KMS-11 (cell line): ENCODE measurements at regions not wholly inside any gene's neighbourhood (a gene's known extent, or its start where the extent isn't known, plus 50 kb on each side); places are given as distances from the start of the nearest gene placed in this dataset.

Source experiments
- H2AFZ ChIP-seq: fragments of 200-600 bp; sonication (generic); 2 replicates; pipeline ENCODE4 v1.6.1; 2016; ENCODE audit warnings: antibody characterized with exemption, mixed run types, low read depth
- H3K27ac ChIP-seq: fragments of 200-600 bp; sonication (generic); 2 replicates; pipeline ENCODE4 v1.6.1; 2016; ENCODE audit warnings: mild to moderate bottlenecking, mixed run types
- H3K27me3 ChIP-seq: fragments of 200-600 bp; sonication (generic); 2 replicates; pipeline ENCODE4 v1.6.1; 2017; ENCODE audit warnings: mild to moderate bottlenecking, low read depth, mixed run types, moderate library complexity; ENCODE audit not compliant: insufficient read depth
- H3K36me3 ChIP-seq: fragments of 200-600 bp; sonication (generic); 2 replicates; pipeline ENCODE4 v1.6.1; 2017; ENCODE audit warnings: mild to moderate bottlenecking, mixed run types; ENCODE audit not compliant: insufficient read depth
- H3K4me1 ChIP-seq: fragments of 200-600 bp; sonication (generic); 2 replicates; pipeline ENCODE4 v1.6.1; 2016; ENCODE audit warnings: mild to moderate bottlenecking, low read depth, mixed run types; ENCODE audit not compliant: poor library complexity, severe bottlenecking
- H3K4me2 ChIP-seq: fragments of 200-600 bp; sonication (generic); 2 replicates; pipeline ENCODE4 v1.7.0; 2016; ENCODE audit warnings: mild to moderate bottlenecking, mixed run types
- H3K4me3 ChIP-seq: fragments of 200-600 bp; sonication (generic); IDR thresholded peaks from 2 replicates; pipeline ENCODE4 v1.6.1; 2017; ENCODE audit warnings: low read depth, low read length, mixed read lengths; ENCODE audit not compliant: insufficient read depth
- H3K79me2 ChIP-seq: fragments of 200-600 bp; sonication (generic); 2 replicates; pipeline ENCODE4 v1.6.1; 2016; ENCODE audit warnings: low read depth, mixed run types; ENCODE audit not compliant: insufficient read depth
- H3K9ac ChIP-seq: fragments of 200-600 bp; sonication (generic); 2 replicates; pipeline ENCODE4 v1.6.1; 2016; ENCODE audit warnings: mild to moderate bottlenecking, mixed run types
- H4K20me1 ChIP-seq: fragments of 200-600 bp; sonication (generic); 2 replicates; pipeline ENCODE4 v1.6.1; 2016; ENCODE audit warnings: mild to moderate bottlenecking, mixed run types; ENCODE audit not compliant: insufficient read depth
- TF ChIP-seq, protein P1 (sequence below): fragments of 200-600 bp; sonication (generic); conservative IDR thresholded peaks from 2 replicates; pipeline ENCODE4 v1.6.1; 2017; ENCODE audit warnings: low read depth, mild to moderate bottlenecking, antibody characterized with exemption, low read length, moderate library complexity, mixed read lengths

DNA sequence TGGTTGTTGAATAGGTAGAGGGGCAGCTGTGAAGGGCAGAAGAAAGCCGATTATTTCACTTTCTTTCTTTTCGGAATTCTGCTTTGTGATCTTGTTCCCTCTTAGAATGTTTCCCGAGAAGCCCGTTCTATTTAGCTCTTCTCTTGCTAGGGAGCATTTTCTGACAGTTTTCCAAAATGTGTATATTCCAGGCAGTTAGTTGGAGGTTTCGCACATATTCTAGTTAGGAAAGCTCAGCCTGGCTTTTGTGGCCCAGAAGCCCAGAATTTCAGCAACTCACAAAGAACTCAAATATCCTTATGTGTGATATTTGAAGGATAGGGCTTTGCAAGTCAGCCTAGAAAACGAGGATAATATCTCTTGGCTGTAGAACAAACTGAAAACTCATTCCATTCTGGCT is 461.0 kb upstream of the C9orf72 start:
- H2AFZ ChIP-seq = no peak overlapping the region

DNA sequence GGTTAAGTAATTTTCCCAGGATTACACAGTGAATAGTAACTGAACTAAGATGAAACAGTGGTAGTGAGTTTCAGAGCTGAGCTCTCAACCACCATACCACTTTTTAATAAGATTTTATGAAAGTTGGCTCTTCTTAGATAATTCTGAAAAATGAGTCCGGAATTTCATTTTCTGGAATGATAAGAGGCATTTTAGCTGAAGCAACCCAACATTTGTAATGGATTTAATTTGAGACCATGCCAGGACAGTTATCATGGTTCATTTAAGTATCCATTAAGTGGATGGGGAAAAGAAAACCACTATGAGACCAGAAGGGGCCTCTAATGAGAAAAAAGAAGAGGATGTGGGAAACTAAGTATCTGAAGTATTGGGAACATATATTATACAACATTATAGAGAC is 464.7 kb upstream of the C9orf72 start:
- Histone ChIP-seq H3K27me3 (no peaks in the 10 kb centered on the region), H4K20me1 (no peaks in the 10 kb centered on the region), H3K4me2 (no peak overlapping the region), H3K79me2 (no peaks in the 10 kb centered on the region), H2AFZ (no peak overlapping the region), H3K36me3 (no peaks in the 10 kb centered on the region), H3K4me1 (no peaks in the 10 kb centered on the region), H3K9ac (no peak overlapping the region), H3K27ac (no peak overlapping the region), H3K4me3 (no peak overlapping the region)
- TF ChIP-seq, protein P1, sequence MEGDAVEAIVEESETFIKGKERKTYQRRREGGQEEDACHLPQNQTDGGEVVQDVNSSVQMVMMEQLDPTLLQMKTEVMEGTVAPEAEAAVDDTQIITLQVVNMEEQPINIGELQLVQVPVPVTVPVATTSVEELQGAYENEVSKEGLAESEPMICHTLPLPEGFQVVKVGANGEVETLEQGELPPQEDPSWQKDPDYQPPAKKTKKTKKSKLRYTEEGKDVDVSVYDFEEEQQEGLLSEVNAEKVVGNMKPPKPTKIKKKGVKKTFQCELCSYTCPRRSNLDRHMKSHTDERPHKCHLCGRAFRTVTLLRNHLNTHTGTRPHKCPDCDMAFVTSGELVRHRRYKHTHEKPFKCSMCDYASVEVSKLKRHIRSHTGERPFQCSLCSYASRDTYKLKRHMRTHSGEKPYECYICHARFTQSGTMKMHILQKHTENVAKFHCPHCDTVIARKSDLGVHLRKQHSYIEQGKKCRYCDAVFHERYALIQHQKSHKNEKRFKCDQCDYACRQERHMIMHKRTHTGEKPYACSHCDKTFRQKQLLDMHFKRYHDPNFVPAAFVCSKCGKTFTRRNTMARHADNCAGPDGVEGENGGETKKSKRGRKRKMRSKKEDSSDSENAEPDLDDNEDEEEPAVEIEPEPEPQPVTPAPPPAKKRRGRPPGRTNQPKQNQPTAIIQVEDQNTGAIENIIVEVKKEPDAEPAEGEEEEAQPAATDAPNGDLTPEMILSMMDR = no peak

More for the DNA sequence above, 461.0 kb upstream of the C9orf72 start:
- H3K27ac ChIP-seq = no peak overlapping the region
- no peak overlapping the region for H3K9ac ChIP-seq
- TF ChIP-seq, protein P1 = no peak
- peaks cover 5% of the 10 kb centered on the region for H3K4me1 ChIP-seq
- H3K27me3 ChIP-seq = no peaks in the 10 kb centered on the region
- no peak overlapping the region for H3K4me2 ChIP-seq
- H3K4me3 ChIP-seq = no peak overlapping the region
- H3K79me2 ChIP-seq = no peaks in the 10 kb centered on the region
- H3K36me3 ChIP-seq = no peaks in the 10 kb centered on the region
- no peaks in the 10 kb centered on the region for H4K20me1 ChIP-seq

DNA sequence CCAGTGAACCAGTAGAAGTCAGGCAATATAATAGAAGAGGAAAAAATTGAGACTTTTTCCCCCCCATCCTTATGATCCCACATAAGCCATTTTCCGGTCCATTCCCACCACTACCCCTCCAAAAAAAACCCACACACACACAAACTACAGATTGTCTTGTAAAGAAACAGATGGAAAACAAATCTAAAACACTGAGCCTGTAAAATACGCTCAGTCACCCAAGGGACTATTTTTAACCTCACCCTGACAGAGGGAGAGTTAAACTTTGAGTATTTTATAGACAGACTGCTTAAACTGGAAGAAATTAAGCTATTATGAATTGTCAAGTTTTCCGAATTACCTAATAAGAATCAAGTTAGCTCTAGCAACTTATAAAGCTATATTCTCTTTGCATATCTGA is 471.8 kb upstream of the C9orf72 start:
- no peaks in the 10 kb centered on the region for H3K79me2 ChIP-seq
- TF ChIP-seq, protein P1 = no peak
- no peaks in the 10 kb centered on the region for H3K36me3 ChIP-seq
- H3K4me3 ChIP-seq = no peak overlapping the region
- no peak overlapping the region for H3K4me2 ChIP-seq
- H3K27ac ChIP-seq = no peak overlapping the region
- no peaks in the 10 kb centered on the region for H3K27me3 ChIP-seq
- no peaks in the 10 kb centered on the region for H4K20me1 ChIP-seq
- H3K9ac ChIP-seq = no peak overlapping the region
- H3K4me1 ChIP-seq = no peaks in the 10 kb centered on the region
- H2AFZ ChIP-seq = no peak overlapping the region

DNA sequence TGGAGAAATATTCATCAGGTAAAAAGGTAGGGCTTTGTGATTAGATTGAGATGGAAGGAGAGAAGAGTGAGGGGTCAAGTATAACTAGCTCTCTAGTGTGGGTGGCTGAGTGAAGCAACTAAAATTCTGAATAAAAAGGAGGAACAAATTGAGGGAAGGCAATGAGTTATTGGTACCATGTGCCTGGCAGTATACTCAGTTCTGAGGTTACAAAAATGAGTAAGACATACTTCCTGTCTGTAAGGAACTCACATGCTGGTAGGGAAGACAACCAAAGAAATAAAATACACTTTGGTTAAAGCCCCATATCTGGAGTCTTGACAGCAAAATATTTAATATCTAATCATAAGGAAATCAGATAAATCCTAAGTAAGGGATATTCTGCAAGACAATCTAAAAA is 476.8 kb upstream of the C9orf72 start:
- Histone ChIP-seq H3K27me3 (no peaks in the 10 kb centered on the region), H2AFZ (no peak overlapping the region), H3K4me1 (no peaks in the 10 kb centered on the region), H3K27ac (no peak overlapping the region), H3K9ac (no peak overlapping the region), H3K4me3 (no peak overlapping the region), H4K20me1 (no peaks in the 10 kb centered on the region), H3K36me3 (no peaks in the 10 kb centered on the region), H3K4me2 (no peak overlapping the region), H3K79me2 (no peaks in the 10 kb centered on the region)
- TF ChIP-seq, protein P1 = no peak
